GM21529 (cell line): ENCODE measurements at regions not wholly inside any gene's neighbourhood (a gene's known extent, or its start where the extent isn't known, plus 50 kb on each side); places are given as distances from the start of the nearest gene placed in this dataset.

Source experiments
- ATAC-seq: cut with Tn5 transposase; IDR thresholded peaks from one replicate; pipeline ENCODE4 v1.9.1; 2021; ENCODE audit not compliant: unreplicated experiment

GRCh38 chr2:16283071-16283850, 342.9 kb downstream of the MYCN start:
- ATAC-seq, result no peak

DNA sequence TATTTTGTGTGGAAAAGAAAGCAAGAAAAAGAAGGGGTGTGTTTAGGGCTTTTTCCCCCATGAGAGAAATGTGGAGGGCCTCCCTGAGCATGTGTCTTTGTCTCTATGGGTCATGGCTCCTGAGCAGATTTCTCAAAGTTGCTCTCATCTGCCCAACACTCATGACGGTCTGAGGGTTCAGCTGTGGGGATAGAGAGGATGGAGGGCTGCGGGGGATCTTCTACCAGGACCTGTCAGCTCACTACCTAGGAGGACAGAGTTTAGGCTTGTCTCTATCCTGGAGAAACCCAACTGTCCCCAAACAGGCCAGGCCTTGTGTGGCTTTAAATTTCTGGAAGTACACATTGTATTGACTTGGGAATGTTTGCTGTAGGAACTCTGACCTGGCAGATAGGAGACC, 342.2 kb downstream of the MYCN start:
- ATAC-seq, result no peak

DNA sequence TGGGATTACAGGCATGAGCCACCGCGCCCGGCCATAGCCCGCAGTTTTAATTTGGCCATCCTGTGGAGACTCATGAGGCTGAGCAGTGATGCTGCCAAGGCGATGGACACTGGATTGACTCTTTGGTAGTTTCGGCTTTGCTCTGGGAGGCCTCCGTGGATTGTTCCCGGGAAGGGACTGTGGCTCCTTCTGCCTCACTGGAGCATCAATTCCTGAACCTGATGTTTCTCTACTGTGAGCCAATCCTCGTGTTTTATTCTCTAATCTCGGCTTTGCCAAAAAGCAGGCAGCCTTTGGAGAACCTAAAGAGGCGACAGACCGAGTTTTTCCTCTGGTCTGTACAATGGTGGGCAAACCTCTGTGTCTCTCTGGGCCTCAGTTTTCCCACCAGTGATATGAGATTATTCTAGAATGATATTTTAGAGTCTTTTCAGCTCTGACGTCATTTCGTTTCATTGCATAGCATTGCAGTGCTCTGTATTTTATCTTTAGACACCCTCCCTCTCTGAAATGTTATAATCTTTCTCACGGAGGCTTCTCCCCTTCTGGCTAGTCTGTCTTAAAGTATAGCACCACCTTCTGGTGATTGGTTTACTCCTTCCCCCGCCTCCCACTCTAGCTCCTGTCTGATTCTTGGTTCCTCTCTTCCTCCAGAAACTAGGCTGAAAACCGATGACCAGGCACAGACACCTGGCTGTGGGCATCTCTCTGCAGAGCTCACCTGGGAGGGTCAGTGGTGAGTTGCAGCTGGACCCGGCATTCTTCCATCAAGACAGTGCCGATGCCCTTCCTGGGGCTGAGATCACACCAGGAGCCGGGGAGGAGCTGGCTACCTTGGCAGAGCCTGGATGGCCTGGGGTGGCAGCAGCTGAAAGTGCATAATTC, 341.3 kb downstream of the MYCN start:
- peak; percentile 69 for ATAC-seq

- ATAC-seq, result no peak
Observed at GRCh38 chr2:16280081-16280480, 339.7 kb downstream of the MYCN start.

GRCh38 chr2:16279641-16280040, 339.3 kb downstream of the MYCN start:
- ATAC-seq, result no peak

- ATAC-seq, result no peak
Observed at GRCh38 chr2:16279201-16279570, 338.8 kb downstream of the MYCN start.

DNA sequence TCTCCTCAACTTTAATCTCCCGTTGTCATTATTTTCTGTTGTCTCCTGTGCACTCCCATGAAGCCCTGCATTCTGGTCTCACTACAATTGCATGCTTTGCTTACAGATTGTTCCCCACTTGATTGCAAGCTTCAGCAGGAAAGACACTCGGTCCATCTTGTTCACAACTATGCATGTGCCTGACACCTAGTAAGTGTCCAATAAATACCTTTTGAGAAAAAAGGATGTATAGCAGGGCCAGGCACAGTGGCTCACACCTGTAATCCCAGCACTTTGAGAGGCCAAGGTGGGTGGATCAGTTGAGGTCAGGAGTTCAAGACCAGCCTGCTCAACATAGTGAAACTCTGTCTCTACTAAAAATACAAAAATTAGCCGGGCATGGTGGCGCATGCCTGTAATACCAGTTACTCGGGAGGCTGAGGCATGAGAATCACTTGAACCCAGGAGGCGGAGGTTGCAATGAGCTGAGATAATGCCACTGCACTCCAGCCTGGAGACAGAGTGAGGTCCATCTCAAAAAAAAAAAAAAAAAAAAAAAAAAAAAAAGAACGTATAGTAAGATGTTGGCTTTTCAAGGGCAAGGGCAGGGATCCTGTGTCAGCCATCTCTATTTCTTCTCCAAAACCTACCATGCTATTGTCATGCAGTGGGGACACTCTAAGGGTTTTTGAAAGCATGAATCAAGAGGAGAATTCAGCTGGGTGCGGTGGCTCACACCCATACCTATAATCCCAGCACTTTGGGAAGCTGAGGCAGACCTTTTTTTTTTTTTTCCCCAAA, 338.3 kb downstream of the MYCN start:
- no peak for ATAC-seq

GRCh38 chr2:16277117-16277516, 336.8 kb downstream of the MYCN start:
- no peak for ATAC-seq

- ATAC-seq, result no peak
Observed at GRCh38 chr2:16275661-16276060, 335.3 kb downstream of the MYCN start.

GRCh38 chr2:16275131-16275530, 334.8 kb downstream of the MYCN start:
- ATAC-seq, result no peak

- ATAC-seq, result no peak
Observed at GRCh38 chr2:16273111-16273510, 332.8 kb downstream of the MYCN start.

DNA sequence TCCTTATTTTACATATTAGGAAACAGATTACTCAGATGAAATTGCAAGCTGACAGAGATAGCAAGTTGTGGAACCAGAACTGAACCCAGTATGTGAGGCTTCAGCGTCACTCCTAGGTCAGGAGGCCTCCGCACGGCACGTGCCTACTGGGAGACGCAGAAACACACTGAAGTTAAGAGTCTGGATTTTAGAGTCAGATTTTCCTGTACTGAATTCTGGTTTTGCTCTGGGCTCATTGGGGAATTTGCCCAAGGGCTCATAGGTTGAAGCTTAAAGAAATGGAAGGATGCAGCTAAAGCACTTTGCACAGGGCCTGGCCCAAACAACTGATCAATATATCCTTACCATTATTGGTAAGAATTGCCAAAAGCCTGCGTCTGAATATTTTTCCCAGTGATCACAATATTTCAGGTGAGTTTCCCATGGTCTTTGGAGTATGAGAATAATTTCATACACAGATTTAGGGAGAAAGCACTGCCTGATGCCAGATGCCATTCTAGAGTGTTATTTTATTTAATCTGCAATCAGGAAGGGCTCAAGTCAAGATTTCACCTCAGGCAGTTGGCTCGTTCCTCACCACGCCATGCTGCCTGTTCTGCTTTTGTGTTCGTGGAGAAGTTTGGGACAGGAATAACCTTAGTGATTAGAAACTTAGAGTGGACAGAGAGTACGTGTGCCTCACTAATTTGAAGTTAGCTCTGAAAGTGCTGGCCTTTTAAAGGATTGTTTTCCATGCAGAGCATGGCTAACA, 331.9 kb downstream of the MYCN start:
- ATAC-seq, result no peak

GRCh38 chr2:16271231-16271896, 331.0 kb downstream of the MYCN start:
- ATAC-seq, result no peak

DNA sequence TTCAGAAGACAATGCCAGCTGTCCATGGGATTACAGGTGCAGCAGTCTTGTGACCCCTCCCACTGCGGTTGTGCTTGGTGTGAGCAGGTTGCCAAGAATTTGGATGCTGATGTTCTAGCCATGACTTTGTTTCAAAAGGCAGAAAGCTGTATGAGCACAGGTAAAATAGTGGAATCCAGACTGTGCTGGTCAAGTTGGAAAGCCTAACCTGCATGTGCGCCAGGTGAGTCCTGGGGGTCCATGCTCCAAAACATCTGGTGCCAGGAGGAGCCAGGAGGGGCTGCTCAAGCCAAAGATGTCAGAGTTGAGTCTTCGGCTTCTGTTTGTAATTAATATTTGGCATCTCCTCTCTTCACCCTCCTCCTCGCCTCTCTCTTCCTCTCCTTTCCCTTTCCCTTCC, 330.1 kb downstream of the MYCN start:
- ATAC-seq, result no peak

- no peak for ATAC-seq
Observed at GRCh38 chr2:16268301-16269000, 328.1 kb downstream of the MYCN start.

DNA sequence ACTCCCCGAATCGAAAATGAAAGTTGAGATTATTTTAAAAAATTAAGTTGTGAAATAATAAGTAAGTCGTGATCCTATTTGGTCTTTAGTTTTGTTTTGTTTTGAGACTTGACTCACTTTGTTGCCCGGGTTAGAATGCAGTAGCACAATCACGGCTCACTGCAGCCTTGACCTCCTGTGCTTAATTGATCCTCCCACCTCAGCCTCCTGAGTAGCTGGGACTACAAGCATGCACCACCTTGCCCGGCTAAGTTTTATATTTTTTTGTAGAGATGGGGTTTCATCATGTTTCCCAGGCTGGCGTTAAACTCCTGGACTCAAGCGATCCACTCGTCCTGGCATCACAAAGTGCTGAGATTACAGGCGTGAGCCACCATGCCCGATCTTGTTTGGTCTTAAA, 326.2 kb downstream of the MYCN start:
- ATAC-seq, result no peak

DNA sequence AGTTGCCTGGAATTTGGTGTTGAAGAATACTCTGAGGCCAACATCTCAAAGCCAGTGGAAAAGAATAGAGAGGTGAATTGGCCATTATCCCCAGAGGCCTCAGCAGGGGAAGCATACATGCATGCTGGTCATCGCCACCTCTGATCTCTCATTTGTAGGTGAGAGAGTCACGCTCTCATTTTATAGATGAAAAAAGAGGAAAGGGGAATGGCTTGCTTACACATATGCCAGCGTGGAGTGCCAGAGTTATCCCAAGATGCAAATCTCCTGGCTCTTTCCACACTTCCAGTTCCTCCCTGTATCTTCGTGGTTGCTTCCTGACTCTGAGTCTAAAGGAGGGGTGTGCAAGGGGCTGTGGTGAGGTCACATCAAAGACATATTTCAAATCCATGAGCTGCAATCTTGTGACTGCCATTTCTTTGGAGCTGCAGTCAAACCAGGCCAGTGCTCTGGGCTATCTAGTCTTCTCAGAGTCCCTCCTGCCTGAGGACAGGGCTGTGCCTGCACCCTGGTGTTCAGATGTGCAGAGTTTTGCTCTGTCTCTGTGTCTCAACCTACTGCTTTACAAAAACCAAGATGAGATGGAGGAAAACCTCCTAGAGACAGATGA, 324.7 kb downstream of the MYCN start:
- no peak for ATAC-seq

- ATAC-seq, result no peak
Observed at GRCh38 chr2:16264491-16264890, 324.1 kb downstream of the MYCN start.

- no peak for ATAC-seq
Observed at GRCh38 chr2:16263241-16263890, 323.0 kb downstream of the MYCN start.
